BJ (cell line): ENCODE measurements at regions not wholly inside any gene's neighbourhood (a gene's known extent, or its start where the extent isn't known, plus 50 kb on each side); places are given as distances from the start of the nearest gene placed in this dataset.

Experiments used
- CTCF ChIA-PET: fragments of 350-600 bp; formaldehyde crosslinking; extraction: SDS; loops from one replicate; lab custom pipeline; 2021; ENCODE audit warnings: antibody characterized with exemption, inconsistent platforms; lab: Yijun Ruan, JAX
- POLR2A ChIA-PET: fragments of 300-600 bp; sonication (Branson Sonifier 250); formaldehyde crosslinking; extraction: SDS; loops from one replicate; lab custom pipeline; 2021; ENCODE audit warnings: antibody characterized with exemption; lab: Charles Lee
- DNase-seq: peaks from one replicate; pipeline ENCODE4 v3.0.0-alpha.2; 2011; ENCODE audit warnings: low read depth
- H3K27me3 ChIP-seq: 2 replicates; pipeline ENCODE4 v1.6.0; 2011; ENCODE audit warnings: low read length; ENCODE audit not compliant: control insufficient read depth, insufficient read depth
- H3K36me3 ChIP-seq: 2 replicates; pipeline ENCODE4 v1.5.1; 2011; ENCODE audit warnings: low read length; ENCODE audit not compliant: control insufficient read depth, insufficient read depth
- H3K4me3 ChIP-seq: 2 replicates; pipeline ENCODE4 v1.5.1; 2011; ENCODE audit warnings: low read depth, mild to moderate bottlenecking, control low read depth, low read length
- TF ChIP-seq, protein P1 (sequence below): IDR thresholded peaks from 2 replicates; pipeline ENCODE4 v1.5.1; 2011; ENCODE audit warnings: low read depth, mild to moderate bottlenecking, control low read depth, inconsistent platforms, low read length, moderate library complexity; ENCODE audit not compliant: insufficient read depth

DNA sequence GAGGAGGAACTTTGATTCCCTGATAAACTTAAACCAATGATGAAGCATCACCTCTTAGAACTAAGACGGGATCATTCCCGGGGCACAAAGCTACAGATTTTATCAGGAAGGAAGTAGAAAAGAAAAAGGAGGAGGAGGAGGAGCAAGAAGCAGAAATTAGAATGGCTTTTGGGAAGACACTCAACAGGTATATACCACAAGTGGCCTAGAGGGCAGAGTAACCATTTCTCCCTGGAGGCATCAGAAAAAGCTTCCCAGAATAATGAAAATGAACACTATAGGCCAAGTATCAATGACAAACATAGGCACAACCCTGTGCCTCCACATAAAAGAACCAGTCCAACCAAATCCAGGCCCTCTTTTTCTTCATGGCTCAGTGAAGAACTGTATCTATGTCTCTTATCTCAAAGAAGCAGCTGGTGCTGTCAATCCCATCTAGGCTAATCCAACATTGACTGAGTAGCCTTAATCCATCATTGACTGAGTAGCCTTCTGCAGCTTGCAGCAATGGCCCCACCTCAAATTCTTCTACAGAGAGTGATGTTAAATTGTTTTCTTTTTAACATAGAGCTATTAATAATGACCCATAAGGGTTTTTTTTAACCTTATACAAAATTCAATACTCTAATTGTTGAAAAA is 178.8 kb upstream of the KIF2A start:
- DNase-seq = no peak
- Histone ChIP-seq H3K36me3 (no peaks in the 10 kb centered on the region), H3K4me3 (no peak overlapping the region), H3K27me3 (no peaks in the 10 kb centered on the region)
- TF ChIP-seq, protein P1, sequence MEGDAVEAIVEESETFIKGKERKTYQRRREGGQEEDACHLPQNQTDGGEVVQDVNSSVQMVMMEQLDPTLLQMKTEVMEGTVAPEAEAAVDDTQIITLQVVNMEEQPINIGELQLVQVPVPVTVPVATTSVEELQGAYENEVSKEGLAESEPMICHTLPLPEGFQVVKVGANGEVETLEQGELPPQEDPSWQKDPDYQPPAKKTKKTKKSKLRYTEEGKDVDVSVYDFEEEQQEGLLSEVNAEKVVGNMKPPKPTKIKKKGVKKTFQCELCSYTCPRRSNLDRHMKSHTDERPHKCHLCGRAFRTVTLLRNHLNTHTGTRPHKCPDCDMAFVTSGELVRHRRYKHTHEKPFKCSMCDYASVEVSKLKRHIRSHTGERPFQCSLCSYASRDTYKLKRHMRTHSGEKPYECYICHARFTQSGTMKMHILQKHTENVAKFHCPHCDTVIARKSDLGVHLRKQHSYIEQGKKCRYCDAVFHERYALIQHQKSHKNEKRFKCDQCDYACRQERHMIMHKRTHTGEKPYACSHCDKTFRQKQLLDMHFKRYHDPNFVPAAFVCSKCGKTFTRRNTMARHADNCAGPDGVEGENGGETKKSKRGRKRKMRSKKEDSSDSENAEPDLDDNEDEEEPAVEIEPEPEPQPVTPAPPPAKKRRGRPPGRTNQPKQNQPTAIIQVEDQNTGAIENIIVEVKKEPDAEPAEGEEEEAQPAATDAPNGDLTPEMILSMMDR = no peak
- ChIA-PET POLR2A (no interaction called here), CTCF (no interaction called here)

DNA sequence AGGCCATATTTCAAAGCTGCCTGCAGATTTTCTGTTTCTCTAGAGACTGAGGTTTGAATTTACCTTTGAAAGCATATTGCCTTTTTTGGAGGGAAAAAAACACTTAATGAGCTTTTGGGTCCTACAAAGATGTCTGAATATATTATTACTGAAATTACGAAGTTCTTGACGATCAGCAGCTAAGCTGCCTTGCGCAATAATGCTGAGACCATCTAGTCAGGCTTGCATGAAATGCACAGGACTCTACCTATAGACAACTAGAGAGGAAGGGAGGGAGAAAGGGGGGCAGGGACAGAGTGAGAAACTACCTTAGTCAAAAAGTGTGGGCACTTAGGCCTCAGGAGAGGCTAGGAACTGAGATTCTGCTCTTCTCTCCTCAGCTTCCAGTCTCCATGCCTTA is 175.9 kb upstream of the KIF2A start:
- Histone ChIP-seq H3K4me3 (no peak overlapping the region), H3K27me3 (no peaks in the 10 kb centered on the region), H3K36me3 (no peaks in the 10 kb centered on the region)
- DNase-seq = no peak
- TF ChIP-seq, protein P1 = no peak
- ChIA-PET POLR2A (interaction anchor here (0.6 kb wide), 1 partner anchor 1533 kb away, joined by 3 read pairs; no protein-coding TSS in a partner anchor), CTCF (interaction anchor here (1.3 kb wide), 1 partner anchor 14 kb away, joined by 7 read pairs; no protein-coding TSS in a partner anchor)

DNA sequence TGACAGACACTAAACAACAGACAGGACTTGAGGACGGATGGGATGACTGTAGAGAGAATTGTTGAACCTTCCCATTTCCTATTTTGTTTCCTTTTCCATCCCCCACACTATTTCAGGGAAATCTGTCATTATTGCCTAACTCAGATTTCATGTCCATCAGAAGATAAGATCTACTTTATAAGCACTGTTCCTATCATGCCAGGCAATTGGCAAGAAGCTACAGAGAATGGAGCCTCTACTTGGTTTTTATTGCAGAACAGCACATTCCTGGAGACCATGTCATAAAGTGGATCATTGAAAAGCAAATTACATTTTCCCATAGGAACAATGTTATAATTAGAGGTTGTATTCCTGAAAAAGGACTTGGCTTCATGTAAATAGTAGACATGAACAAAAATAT is 173.7 kb upstream of the KIF2A start:
- TF ChIP-seq, protein P1 = no peak
- no peaks in the 10 kb centered on the region for H3K36me3 ChIP-seq
- ChIA-PET POLR2A (no interaction called here), CTCF (interaction anchor here (1.2 kb wide), 1 partner anchor 10 kb away, joined by 3 read pairs; no protein-coding TSS in a partner anchor)
- DNase-seq = no peak
- no peak overlapping the region for H3K4me3 ChIP-seq
- H3K27me3 ChIP-seq = no peaks in the 10 kb centered on the region

DNA sequence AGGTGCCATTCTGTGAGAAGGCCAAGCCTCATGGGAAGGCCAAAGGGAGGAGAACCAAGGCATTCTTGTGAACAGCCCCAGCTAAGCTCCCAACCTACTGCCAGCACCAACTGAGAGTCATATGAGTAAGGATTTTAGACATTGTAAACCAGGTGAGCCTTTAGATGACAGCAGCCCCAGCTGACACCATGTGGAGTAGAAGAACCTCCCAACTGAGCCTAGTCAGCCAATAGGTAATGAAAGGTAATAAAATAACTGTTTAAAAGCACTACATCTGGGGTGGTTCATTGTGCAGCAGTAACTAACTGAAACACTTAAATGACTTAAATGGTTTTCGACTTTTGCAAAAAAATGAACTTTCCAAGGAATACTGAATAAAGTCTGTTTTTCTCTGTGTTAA is 172.6 kb upstream of the KIF2A start:
- H3K4me3 ChIP-seq = no peak overlapping the region
- H3K27me3 ChIP-seq = no peaks in the 10 kb centered on the region
- no peaks in the 10 kb centered on the region for H3K36me3 ChIP-seq
- ChIA-PET CTCF (interaction anchor here (0.7 kb wide), 1 partner anchor 315 kb away, joined by 3 read pairs; no protein-coding TSS in a partner anchor), POLR2A (interaction anchor here (0.6 kb wide), 1 partner anchor 53 kb away, joined by 3 read pairs; no protein-coding TSS in a partner anchor)
- TF ChIP-seq, protein P1 = no peak
- DNase-seq = no peak

DNA sequence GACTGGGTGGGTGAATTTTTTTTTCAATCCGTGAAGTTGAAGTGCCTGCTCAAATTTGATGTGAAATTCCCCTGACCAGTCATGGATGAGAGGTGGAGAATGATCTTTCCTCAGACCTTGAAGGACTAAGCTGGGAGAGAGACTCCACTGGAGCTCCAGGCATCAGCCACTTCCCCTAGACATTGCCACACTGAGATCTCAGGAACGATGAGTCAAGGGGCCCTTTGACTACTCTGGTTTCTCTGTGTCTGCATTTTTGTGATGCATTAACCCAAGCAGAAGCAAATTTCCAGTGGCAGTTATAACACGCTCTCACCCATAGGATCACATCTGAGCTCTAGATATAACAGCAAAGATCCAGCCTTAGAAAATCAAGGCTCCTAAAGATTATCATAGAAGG is 171.2 kb upstream of the KIF2A start:
- no peak for DNase-seq
- CTCF ChIA-PET = interaction anchor here (1.7 kb wide), 1 partner anchor 9 kb away, joined by 5 read pairs; no protein-coding TSS in a partner anchor

More for the DNA sequence above, 171.2 kb upstream of the KIF2A start:
- H3K27me3 ChIP-seq = no peaks in the 10 kb centered on the region
- TF ChIP-seq, protein P1 = no peak
- POLR2A ChIA-PET = no interaction called here
- no peak overlapping the region for H3K4me3 ChIP-seq
- no peaks in the 10 kb centered on the region for H3K36me3 ChIP-seq
